ENCODE measurements at regions not wholly inside any gene's neighbourhood (a gene's known extent, or its start where the extent isn't known, plus 50 kb on each side); places are given as distances from the start of the nearest gene placed in this dataset.
A peak's percentile ranks its signal among the peaks of the same experiment; 100 is the strongest.

- Histone ChIP-seq H3K27ac (ENCODE audit: low read depth in 2 of 2, low read length in 1 of 2) (no peak overlapping the region), H3K79me2 (ENCODE audit: insufficient read depth) (no peaks in the 10 kb centered on the region), H3K9me2 (no peaks in the 10 kb centered on the region; the same call in 1 of the 2 replicates), H3K27me3 (ENCODE audit: insufficient read depth) (no peaks in the 10 kb centered on the region), H3F3A (replicated peaks; ENCODE audit: insufficient read depth) (no peaks in the 10 kb centered on the region), H3K4me2 (no peak overlapping the region), H3K9me3 (no peaks in the 10 kb centered on the region), H2AFZ (ENCODE audit: low read depth) (no peak overlapping the region), H3K9ac (no peak overlapping the region), H3K4me3 (ENCODE audit: low read depth in 2 of 2, low read length in 1 of 2) (no peak overlapping the region; a peak in 1 of 4 replicates), H3K4me1 (ENCODE audit: control insufficient read depth in 1 of 2, insufficient read depth in 2 of 2, low read depth in 1 of 2, low read length in 1 of 2) (peaks cover 0 to 4% of the 10 kb centered on the region in 2 experiments; a peak in 2 of 4 replicates), H3K36me3 (replicated peaks in 1 of 2; ENCODE audit: control insufficient read depth in 1 of 2, insufficient read depth in 2 of 2, low read length in 1 of 2) (no peaks in the 10 kb centered on the region), H4K20me1 (ENCODE audit: insufficient read depth) (no peaks in the 10 kb centered on the region)
- 86% methylated on average over 3 of the region's 3 CpGs for WGBS (ENCODE audit: low lambda C conversion rate)
- ChIA-PET CTCF (interaction anchor here (0.6 to 3.1 kb wide), 15 partner anchors 9 to 905 kb away, joined by 3 to 11 read pairs (median 4); no protein-coding TSS in a partner anchor), POLR2A (no interaction called here)
- TF ChIP-seq NRF1 (IDR thresholded peaks at IDR 0.05; ENCODE audit: low read depth, low read length), result no peak
- no peak for TF ChIP-seq GABPA (IDR thresholded peaks at IDR 0.05; ENCODE audit: low read depth)
- TF ChIP-seq SMC3 (IDR thresholded peaks at IDR 0.05; ENCODE audit: low read depth, low read length), result peak; percentile 76
- no peak for TF ChIP-seq IRF3 (IDR thresholded peaks at IDR 0.05; ENCODE audit: low read depth, low read length)
- TF ChIP-seq CTCF (IDR thresholded peaks at IDR 0.05), result peak; percentile 75
- no peak for TF ChIP-seq NFIC (IDR thresholded peaks at IDR 0.05; ENCODE audit: borderline replicate concordance)
- peak; percentile 68 for TF ChIP-seq RAD21 (IDR thresholded peaks at IDR 0.05; ENCODE audit: low read length)
- no peak for TF ChIP-seq TEAD4 (IDR thresholded peaks at IDR 0.05; ENCODE audit: borderline replicate concordance, insufficient read depth)
- peak; percentile 6 for DNase-seq
These were observed 394.0 kb upstream of the SYT1 start for GRCh38 chr12:78470354-78471195.

- Histone ChIP-seq H3K27me3 (ENCODE audit: insufficient read depth) (no peaks in the 10 kb centered on the region), H3K4me2 (no peak overlapping the region), H3K79me2 (ENCODE audit: insufficient read depth) (no peaks in the 10 kb centered on the region), H4K20me1 (ENCODE audit: insufficient read depth) (no peaks in the 10 kb centered on the region), H3K4me3 (ENCODE audit: low read depth in 2 of 2, low read length in 1 of 2) (no peak overlapping the region), H3K4me1 (ENCODE audit: control insufficient read depth in 1 of 2, insufficient read depth in 2 of 2, low read depth in 1 of 2, low read length in 1 of 2) (peaks cover 0 to 4% of the 10 kb centered on the region in 2 experiments; a peak in 2 of 4 replicates), H3K27ac (ENCODE audit: low read depth in 2 of 2, low read length in 1 of 2) (no peak overlapping the region; a peak in 1 of 4 replicates), H3K9ac (no peak overlapping the region), H3K9me3 (no peaks in the 10 kb centered on the region), H2AFZ (ENCODE audit: low read depth) (peak overlapping the region; percentile 27; the same call in 1 of the 2 replicates), H3K36me3 (replicated peaks in 1 of 2; ENCODE audit: control insufficient read depth in 1 of 2, insufficient read depth in 2 of 2, low read length in 1 of 2) (no peaks in the 10 kb centered on the region), H3F3A (replicated peaks; ENCODE audit: insufficient read depth) (no peaks in the 10 kb centered on the region), H3K9me2 (no peaks in the 10 kb centered on the region; the same call in 1 of the 2 replicates)
- DNase-seq, result no peak
- peak; percentile 64 for TF ChIP-seq NFIC (IDR thresholded peaks at IDR 0.05; ENCODE audit: borderline replicate concordance)
- no peak for TF ChIP-seq REST (IDR thresholded peaks at IDR 0.05; ENCODE audit: low read depth, low read length)
- POLR2A ChIA-PET, result no interaction called here
- CTCF ChIA-PET, result interaction anchor here (1.8 kb wide), 2 partner anchors 11 to 701 kb away, joined by 5 to 6 read pairs; no protein-coding TSS in a partner anchor
- WGBS (ENCODE audit: low lambda C conversion rate), result 41% methylated on average over 2 of the region's 2 CpGs
These were observed 391.4 kb upstream of the SYT1 start for GRCh38 chr12:78473136-78473535.
